ENCODE measurements at regions not wholly inside any gene's neighbourhood (a gene's known extent, or its start where the extent isn't known, plus 50 kb on each side); places are given as distances from the start of the nearest gene placed in this dataset.

DNA sequence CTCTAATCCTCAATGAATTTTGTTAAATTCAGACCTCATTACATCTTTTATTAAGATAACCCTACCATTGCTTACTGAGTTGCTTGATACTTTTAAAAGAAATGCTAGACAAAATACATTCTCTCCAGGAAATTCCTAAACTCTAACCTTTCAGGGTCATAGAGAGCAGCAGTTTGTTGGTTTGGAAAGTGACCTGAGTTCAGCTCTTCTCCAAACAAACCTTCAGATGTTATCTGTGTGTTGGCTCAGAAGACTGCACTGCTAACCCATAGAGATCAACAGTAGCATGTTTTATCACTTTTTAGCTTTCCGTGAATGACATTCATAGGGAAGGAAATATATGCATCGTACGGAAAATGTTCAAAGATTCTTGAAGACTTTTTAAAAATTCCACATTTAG is 101.8 kb upstream of the VEGFC start:
- TF ChIP-seq, protein P1, sequence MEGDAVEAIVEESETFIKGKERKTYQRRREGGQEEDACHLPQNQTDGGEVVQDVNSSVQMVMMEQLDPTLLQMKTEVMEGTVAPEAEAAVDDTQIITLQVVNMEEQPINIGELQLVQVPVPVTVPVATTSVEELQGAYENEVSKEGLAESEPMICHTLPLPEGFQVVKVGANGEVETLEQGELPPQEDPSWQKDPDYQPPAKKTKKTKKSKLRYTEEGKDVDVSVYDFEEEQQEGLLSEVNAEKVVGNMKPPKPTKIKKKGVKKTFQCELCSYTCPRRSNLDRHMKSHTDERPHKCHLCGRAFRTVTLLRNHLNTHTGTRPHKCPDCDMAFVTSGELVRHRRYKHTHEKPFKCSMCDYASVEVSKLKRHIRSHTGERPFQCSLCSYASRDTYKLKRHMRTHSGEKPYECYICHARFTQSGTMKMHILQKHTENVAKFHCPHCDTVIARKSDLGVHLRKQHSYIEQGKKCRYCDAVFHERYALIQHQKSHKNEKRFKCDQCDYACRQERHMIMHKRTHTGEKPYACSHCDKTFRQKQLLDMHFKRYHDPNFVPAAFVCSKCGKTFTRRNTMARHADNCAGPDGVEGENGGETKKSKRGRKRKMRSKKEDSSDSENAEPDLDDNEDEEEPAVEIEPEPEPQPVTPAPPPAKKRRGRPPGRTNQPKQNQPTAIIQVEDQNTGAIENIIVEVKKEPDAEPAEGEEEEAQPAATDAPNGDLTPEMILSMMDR (IDR thresholded peaks at IDR 0.05) = no peak
- TF ChIP-seq POLR2A (IDR thresholded peaks at IDR 0.05) = no peak

All from heart left ventricle (tissue), 13 donors.